Glomerular endothelial cell (primary cell): ENCODE measurements at regions not wholly inside any gene's neighbourhood (a gene's known extent, or its start where the extent isn't known, plus 50 kb on each side); places are given as distances from the start of the nearest gene placed in this dataset.

Experiments used
- DNase-seq: peaks from one replicate; pipeline ENCODE4 v3.0.0-alpha.2; 2011; ENCODE audit warnings: low read depth, low spot score; ENCODE audit errors: extremely low read depth

GRCh38 chr10:57964351-57964750, 303.3 kb downstream of the IPMK start:
- DNase-seq: no peak

GRCh38 chr10:57963546-57963945, 304.1 kb downstream of the IPMK start:
- no peak for DNase-seq

GRCh38 chr10:57962839-57963238, 304.9 kb downstream of the IPMK start:
- no peak for DNase-seq

DNA sequence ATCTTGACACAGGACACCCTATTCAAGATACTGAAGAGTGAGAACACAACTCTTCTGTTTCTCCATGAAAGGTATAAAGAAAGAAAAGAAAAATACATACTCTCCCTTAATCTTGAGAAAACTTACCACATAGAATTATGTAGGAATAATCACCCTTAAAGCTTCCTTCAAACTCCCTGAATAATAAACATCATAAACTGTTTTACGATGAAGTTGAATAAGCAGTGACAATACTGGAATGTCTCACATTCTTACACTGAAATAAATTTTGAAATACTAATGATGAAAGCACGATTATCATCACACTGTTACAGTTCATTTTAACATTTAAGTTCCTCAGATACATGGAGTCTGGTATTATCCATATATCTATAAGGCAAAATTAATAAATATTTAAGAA, 306.2 kb downstream of the IPMK start:
- no peak for DNase-seq

- DNase-seq: no peak
Measured at GRCh38 chr10:57960406-57960805, 307.3 kb downstream of the IPMK start.

- no peak for DNase-seq
Measured at GRCh38 chr10:57959318-57960006, 308.2 kb downstream of the IPMK start.

- DNase-seq: no peak
Measured at GRCh38 chr10:57955076-57955475, 312.6 kb downstream of the IPMK start.

GRCh38 chr10:57952741-57953140, 315.0 kb downstream of the IPMK start:
- DNase-seq: no peak

GRCh38 chr10:57950442-57950974, 317.2 kb downstream of the IPMK start:
- no peak for DNase-seq

DNA sequence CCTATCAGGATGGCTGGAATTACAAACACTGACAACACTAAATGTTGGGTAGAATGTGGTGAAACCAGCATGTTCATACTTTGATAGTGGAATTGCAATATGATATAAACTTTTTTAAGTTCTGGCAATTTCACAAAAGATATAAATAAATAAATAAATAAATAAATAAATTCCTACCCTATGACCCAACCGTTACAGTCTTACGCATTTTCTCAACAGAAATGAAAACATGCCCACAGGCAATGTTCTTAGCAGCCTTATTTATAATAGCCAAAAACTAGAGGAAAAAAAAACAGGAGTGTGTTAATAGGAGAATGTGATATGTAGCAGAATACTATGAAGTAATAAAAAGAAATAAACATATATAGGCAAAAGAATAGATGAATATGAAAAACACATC, 318.9 kb downstream of the IPMK start:
- no peak for DNase-seq

DNA sequence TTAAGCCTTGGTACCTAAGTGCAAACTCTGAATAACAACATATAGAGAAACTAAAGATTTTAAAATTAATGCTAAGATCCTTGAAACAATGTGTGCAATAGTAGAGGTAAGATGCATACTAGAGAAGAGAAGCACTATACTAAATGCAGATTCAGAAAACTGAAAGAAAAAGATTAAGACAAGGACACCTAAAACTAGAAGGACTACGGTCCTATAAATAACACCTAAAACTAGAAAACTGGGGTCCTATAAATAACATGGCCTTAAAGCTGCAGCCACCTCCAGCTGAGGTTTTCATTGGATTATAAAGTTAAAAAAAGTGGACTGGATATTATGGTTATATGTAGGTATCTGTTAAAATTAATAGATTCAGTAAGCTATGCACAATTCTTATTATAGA, 320.9 kb downstream of the IPMK start:
- no peak for DNase-seq

DNA sequence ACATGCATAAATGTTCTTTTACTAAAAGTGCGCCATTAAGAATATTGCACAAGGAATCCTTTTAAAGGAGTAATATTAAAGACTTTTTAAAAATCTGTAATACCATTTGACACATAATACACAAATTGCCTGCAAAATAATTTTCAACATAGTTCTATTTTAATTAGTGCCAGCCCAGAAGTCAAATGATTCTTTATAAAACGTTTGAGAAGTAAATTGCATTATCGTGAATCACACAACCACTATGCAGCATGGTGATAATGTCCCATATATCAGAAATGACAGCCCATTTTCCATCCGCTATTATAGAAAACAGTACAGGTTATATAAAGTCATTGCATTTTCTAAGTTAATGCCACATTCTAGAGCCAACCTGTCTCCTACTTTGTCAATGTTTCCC, 324.0 kb downstream of the IPMK start:
- no peak for DNase-seq

DNA sequence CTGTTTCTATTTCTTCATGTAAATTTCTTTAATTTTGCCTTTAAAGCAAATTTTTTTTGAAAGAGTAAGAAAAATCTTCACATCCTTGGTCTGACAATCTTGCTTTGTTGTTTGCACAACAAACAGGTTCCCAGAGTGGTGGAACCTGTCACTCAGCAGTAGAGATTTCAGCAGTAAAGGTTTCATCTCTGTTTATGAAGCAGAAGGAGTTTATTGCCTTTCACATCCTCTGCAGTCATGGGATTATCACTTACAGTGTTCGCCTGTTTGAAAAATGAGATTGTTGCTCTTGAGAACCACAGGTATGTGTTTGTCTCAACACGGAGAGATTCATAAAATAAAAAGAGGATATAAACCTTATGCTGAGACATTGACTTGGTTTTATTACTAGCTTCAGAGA, 342.6 kb downstream of the IPMK start:
- DNase-seq: no peak

- no peak for DNase-seq
Measured at GRCh38 chr10:57921140-57921539, 346.6 kb downstream of the IPMK start.

DNA sequence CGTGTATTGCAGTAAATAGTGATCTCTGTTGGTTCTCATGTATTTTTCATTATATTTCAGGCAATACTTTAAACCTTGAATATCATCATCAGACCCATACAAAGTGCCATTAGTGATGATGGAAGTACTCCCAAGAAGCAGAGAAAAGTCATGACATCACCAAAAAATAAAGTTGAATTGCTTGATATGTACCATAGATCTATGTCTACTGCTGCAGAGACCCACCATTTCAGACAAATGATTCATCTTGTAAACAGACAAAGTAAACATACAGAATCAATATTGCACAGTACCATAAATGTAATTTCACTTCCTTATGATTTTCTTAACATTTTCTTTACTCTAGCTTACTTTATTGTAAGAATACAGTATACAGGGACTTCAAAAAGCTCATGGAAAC, 347.8 kb downstream of the IPMK start:
- DNase-seq: no peak

DNA sequence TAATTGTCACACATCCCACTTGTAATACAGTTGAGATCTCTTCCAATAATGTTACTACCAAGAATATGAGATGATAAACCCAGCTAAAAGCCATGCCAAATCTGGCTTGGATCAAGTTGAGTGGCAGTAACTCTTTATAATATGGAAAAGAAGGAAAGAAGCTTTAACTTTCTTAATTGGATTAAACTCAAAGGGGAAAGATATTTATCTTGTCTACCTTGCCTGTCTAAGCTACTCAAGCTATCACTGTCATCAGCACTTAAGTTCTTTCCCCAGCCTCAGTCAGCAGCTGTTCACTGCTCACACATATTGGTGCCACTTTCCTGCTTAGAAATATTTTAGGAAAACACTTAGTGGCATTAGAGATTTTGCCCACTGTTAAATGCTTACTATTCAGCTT, 350.7 kb downstream of the IPMK start:
- no peak for DNase-seq

DNA sequence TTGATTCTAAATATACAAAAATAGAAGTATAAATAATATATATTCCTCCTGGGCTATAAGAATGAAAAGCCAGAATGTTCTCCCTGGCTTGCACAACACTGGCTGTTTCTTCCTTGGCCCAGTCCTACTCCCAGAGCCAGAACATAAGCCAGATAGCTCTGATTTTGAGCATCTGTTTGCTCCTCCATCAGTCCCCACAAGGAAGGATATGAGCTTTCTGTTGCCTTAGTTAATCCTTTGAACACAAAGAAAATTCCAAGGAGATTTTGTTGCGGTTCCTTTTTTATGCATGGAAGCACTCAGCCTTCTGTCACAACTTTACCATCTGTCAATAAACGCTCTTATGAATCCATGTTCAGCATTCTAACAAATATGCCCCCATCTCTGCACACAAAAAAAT, 361.8 kb downstream of the IPMK start:
- no peak for DNase-seq

DNA sequence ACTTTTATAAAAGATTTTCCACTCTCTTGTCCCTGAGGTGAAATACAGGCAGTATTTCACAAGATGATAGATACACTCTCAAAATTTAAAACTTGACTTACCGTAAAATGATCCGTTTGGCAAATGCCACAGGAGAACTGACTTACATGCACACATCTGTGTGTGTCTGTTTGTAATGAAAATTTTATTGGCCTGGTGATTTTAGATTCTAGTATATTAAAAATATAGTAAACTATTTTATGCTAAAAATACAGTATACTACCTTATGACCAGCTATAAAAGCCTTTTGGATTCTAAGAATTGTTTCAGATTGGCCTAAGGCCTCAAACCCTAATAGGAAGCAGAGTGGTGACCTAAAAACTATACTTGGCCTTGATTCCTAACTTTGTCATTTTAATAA, 362.7 kb downstream of the IPMK start:
- no peak for DNase-seq

- no peak for DNase-seq
Measured at GRCh38 chr10:57898231-57898630, 369.5 kb downstream of the IPMK start.

DNA sequence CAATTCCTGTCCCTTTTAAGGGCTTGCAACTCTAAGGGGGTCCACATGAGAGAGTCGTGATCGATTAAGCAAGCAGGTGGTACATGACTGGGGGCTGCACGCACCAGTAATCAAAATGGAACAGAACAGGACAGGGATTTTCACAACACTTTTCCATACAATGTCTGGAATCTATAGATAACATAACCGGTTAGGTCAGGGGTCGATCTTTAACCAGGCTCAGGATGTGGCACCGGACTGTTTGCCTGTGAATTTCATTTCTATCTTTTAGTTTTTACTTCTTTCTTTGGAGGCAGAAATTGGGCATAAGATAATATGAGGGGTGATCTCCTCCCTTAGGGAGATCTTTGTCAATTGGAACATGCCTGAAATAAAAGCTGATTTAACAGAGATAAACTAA, 370.1 kb downstream of the IPMK start:
- no peak for DNase-seq

DNA sequence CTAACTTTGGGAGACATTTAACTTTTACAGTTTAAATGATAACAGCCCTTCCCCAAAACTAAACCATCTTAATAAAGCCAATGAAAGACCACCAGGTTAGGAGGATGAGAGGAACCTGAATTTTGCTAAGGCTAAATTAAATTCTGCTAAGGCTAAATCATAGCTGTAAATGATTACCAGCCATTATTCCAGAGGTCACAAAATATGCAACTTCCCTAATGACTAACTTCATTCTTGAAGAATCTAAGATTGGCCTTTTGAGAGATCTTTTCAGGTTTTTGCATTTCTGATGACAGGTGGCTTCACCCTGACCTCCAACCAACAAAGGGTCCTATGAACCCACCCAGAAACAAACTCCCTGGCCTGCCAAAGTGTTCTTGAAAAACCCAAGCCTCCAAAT, 373.3 kb downstream of the IPMK start:
- DNase-seq: no peak

- no peak for DNase-seq
Measured at GRCh38 chr10:57891201-57892006, 376.3 kb downstream of the IPMK start.
